ENCODE measurements at regions not wholly inside any gene's neighbourhood (a gene's known extent, or its start where the extent isn't known, plus 50 kb on each side); places are given as distances from the start of the nearest gene placed in this dataset.

- Mint-ChIP-seq H3K9me3 (peaks cover 3% of the 10 kb centered on the region), H3K4me3 (no peak overlapping the region), H3K4me1 (peaks cover 6% of the 10 kb centered on the region), H3K36me3 (no peaks in the 10 kb centered on the region), H3K27ac (peak overlapping the region; percentile 70), H3K27me3 (ENCODE audit: low read depth) (no peaks in the 10 kb centered on the region)
- DNase-seq (ENCODE audit: low spot score in 2 of 2, unreplicated experiment in 2 of 2), result no peak
- no peak for TF ChIP-seq CTCF (IDR thresholded peaks at IDR 0.05; ENCODE audit: unreplicated experiment)
Measured at GRCh38 chr5:130337179-130337888, 433.1 kb downstream of the CHSY3 start.

DNA sequence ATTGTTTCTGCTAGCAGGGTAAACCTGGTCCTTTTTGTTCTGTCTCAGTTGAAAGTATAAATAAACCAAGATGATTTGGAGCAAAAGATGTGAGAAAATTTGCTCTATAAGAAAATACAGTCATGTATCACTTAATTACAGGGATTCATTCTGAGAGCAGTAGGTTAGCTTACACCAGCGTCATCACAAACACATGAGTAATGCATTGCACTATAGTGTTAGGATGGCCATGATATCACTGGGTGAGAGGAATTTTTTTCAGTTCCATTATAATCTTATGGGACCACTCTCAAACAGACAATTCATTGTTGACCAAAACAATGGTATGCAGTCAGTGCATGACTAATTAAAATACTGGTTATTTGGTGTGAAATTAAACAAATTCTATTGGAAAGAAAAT, 430.9 kb downstream of the CHSY3 start:
- TF ChIP-seq CTCF (IDR thresholded peaks at IDR 0.05; ENCODE audit: unreplicated experiment), result no peak
- Mint-ChIP-seq H3K27ac (no peak overlapping the region), H3K4me1 (peaks cover 6% of the 10 kb centered on the region), H3K27me3 (ENCODE audit: low read depth) (no peaks in the 10 kb centered on the region), H3K36me3 (no peaks in the 10 kb centered on the region), H3K9me3 (no peaks in the 10 kb centered on the region), H3K4me3 (no peak overlapping the region)
- no peak for DNase-seq (ENCODE audit: low spot score in 2 of 2, unreplicated experiment in 2 of 2)

DNA sequence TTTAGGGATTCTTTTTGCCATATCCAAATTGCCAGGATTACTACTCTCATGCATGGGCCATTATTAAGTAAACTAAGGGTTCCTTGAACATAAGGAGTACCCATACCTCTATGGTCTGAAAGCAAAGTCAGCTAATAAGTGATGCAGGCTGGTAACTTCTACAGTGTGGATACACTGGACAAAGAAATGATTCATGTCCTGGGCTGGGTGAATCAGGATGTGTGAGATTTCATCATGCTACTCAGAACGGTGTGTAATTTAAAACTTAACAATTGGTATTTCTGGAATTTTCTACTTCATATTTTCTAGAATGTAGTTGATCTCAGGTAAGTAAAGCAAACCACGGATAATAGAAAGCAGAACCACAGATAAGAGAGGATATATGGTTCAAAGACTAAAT, 428.8 kb downstream of the CHSY3 start:
- TF ChIP-seq CTCF (IDR thresholded peaks at IDR 0.05; ENCODE audit: unreplicated experiment), result no peak
- H3K36me3 Mint-ChIP-seq, result no peaks in the 10 kb centered on the region
- peaks cover 6% of the 10 kb centered on the region for H3K4me1 Mint-ChIP-seq
- DNase-seq (ENCODE audit: low spot score in 2 of 2, unreplicated experiment in 2 of 2), result no peak
- H3K9me3 Mint-ChIP-seq, result peaks cover 6% of the 10 kb centered on the region
- no peak overlapping the region for H3K27ac Mint-ChIP-seq
- H3K27me3 Mint-ChIP-seq (ENCODE audit: low read depth), result no peaks in the 10 kb centered on the region
- H3K4me3 Mint-ChIP-seq, result no peak overlapping the region

DNA sequence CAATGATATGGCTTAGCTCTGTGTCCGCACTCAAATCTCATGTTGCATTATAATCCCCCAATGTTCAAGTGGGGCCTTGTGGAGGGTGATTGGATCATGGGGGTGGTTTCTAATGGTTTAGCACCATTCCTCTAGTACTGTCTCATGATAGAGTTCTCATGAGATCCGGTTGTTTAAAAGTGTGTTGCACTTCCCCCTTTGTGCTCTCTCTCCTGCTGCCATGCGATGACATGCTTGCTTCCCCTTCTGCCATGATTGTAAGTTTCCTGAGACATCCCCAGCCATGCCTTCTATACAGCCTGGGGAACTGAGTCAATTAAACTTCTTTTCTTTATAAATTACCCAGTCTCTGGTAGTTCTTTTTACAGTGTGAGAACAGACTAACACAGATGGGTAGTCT, 427.1 kb downstream of the CHSY3 start:
- H3K9me3 Mint-ChIP-seq, result peaks cover 6% of the 10 kb centered on the region
- DNase-seq (ENCODE audit: low spot score in 2 of 2, unreplicated experiment in 2 of 2), result no peak
- no peaks in the 10 kb centered on the region for H3K36me3 Mint-ChIP-seq
- H3K27me3 Mint-ChIP-seq (ENCODE audit: low read depth), result no peaks in the 10 kb centered on the region
- no peak overlapping the region for H3K27ac Mint-ChIP-seq
- no peaks in the 10 kb centered on the region for H3K4me1 Mint-ChIP-seq
- H3K4me3 Mint-ChIP-seq, result no peak overlapping the region
- no peak for TF ChIP-seq CTCF (IDR thresholded peaks at IDR 0.05; ENCODE audit: unreplicated experiment)

GRCh38 chr5:130324953-130325671, 420.8 kb downstream of the CHSY3 start:
- DNase-seq (ENCODE audit: low spot score in 2 of 2, unreplicated experiment in 2 of 2), result no peak
- no peak for TF ChIP-seq CTCF (IDR thresholded peaks at IDR 0.05; ENCODE audit: unreplicated experiment)
- no peak overlapping the region for H3K27ac Mint-ChIP-seq
- peaks cover 20% of the 10 kb centered on the region for H3K9me3 Mint-ChIP-seq
- H3K4me1 Mint-ChIP-seq, result no peaks in the 10 kb centered on the region
- no peaks in the 10 kb centered on the region for H3K27me3 Mint-ChIP-seq (ENCODE audit: low read depth)
- H3K4me3 Mint-ChIP-seq, result no peak overlapping the region
- no peaks in the 10 kb centered on the region for H3K36me3 Mint-ChIP-seq
